ENCODE measurements at regions not wholly inside any gene's neighbourhood (a gene's known extent, or its start where the extent isn't known, plus 50 kb on each side); places are given as distances from the start of the nearest gene placed in this dataset.

GRCh38 chr4:24245491-24245820 lies 338.9 kb downstream of the DHX15 start:
- CTCF ChIA-PET, result interaction anchor here (1.2 kb wide), 1 partner anchor 11 kb away, joined by 3 read pairs; no protein-coding TSS in a partner anchor
- POLR2A ChIA-PET, result no interaction called here
- DNase-seq (ENCODE audit: extremely low spot score), result no peak
- TF ChIP-seq, protein P1, sequence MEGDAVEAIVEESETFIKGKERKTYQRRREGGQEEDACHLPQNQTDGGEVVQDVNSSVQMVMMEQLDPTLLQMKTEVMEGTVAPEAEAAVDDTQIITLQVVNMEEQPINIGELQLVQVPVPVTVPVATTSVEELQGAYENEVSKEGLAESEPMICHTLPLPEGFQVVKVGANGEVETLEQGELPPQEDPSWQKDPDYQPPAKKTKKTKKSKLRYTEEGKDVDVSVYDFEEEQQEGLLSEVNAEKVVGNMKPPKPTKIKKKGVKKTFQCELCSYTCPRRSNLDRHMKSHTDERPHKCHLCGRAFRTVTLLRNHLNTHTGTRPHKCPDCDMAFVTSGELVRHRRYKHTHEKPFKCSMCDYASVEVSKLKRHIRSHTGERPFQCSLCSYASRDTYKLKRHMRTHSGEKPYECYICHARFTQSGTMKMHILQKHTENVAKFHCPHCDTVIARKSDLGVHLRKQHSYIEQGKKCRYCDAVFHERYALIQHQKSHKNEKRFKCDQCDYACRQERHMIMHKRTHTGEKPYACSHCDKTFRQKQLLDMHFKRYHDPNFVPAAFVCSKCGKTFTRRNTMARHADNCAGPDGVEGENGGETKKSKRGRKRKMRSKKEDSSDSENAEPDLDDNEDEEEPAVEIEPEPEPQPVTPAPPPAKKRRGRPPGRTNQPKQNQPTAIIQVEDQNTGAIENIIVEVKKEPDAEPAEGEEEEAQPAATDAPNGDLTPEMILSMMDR (IDR thresholded peaks at IDR 0.05; ENCODE audit: control extremely low read depth, extremely low read depth, low read depth, missing control alignments), result no peak

DNA sequence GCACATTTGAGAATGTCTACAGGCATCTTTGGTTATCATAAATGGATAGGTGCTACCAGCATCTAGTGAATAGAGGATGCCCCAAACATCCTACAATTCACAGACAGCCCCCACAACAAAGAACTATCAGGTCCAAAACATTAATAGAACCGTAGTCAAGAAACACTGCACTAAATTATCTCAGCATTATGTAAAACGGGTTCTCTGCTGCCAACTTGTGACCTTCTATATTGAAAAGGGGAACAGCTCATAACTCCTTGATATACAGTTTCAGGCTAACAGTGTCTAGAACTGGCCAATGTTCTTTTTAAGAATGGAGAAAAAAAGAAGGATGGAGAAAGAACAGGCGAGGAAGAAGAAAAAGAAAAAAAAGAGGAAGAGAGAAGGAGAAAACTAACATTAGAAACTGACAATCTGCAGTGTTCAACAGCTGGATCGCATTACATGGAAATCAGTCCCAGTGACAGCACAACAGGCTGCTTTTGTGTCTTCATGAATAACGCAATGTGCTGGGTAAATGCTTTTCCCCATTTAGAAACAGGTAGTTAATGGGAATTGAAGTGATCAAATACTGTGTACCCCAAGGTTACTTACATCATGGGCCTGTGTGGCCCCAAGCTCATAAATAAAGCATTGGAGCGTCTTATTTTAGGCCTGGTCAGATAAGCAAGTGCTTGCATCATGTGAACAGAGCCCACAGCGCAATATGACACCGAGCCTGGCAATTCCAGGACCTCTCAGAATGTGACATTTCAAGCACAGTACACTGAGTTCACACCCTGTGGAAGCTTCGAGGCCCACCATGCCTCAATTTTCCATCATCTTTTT lies 339.5 kb downstream of the DHX15 start:
- CTCF ChIA-PET, result interaction anchor here (1.2 kb wide), 1 partner anchor 10 kb away, joined by 3 read pairs; no protein-coding TSS in a partner anchor
- POLR2A ChIA-PET, result no interaction called here
- TF ChIP-seq, protein P1 (IDR thresholded peaks at IDR 0.05; ENCODE audit: control extremely low read depth, extremely low read depth, low read depth, missing control alignments), result no peak
- DNase-seq (ENCODE audit: extremely low spot score), result no peak

DNA sequence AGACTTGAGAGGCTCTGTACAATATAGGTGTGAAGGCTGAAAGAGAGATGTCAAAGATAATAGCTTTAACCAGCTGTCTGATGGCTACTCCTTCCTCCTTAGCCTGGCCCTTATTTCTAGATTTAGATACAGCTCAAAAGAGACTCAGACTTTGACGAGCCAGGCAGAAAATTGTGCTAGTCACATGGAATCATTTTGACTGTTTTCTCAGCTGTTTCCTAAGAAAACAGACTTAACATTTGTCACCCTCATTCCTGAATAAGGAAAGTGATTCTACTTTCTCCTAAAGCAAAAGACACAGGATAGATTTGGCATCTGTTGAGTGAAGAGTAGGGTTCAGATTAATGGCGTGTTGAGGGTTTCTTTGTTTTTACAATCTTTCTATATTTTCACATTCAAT lies 340.7 kb downstream of the DHX15 start:
- DNase-seq (ENCODE audit: extremely low spot score), result no peak
- ChIA-PET POLR2A (no interaction called here), CTCF (no interaction called here)
- TF ChIP-seq, protein P1 (IDR thresholded peaks at IDR 0.05; ENCODE audit: control extremely low read depth, extremely low read depth, low read depth, missing control alignments), result no peak

DNA sequence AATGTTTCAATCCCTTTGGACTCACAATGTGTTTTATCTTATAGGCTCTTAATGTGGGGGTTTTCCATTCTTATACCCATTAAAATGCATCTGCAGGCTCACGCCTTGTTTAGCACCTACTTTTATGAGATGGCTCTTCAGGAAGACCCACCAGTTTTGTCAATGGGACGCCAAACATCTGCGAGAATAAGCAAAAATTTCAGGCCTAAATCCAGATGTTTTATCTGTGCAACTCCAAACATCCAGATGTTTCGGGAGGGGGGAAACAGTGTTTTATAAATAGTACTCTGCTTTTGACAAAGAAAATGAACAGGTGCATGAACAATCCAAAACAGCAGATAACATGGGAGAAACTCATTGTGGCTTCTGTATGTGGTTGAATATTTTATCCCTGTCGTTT lies 342.8 kb downstream of the DHX15 start:
- POLR2A ChIA-PET, result no interaction called here
- CTCF ChIA-PET, result no interaction called here
- DNase-seq (ENCODE audit: extremely low spot score), result no peak
- TF ChIP-seq, protein P1 (IDR thresholded peaks at IDR 0.05; ENCODE audit: control extremely low read depth, extremely low read depth, low read depth, missing control alignments), result no peak

GRCh38 chr4:24240655-24241054 lies 343.7 kb downstream of the DHX15 start:
- TF ChIP-seq, protein P1 (IDR thresholded peaks at IDR 0.05; ENCODE audit: control extremely low read depth, extremely low read depth, low read depth, missing control alignments), result no peak
- DNase-seq (ENCODE audit: extremely low spot score), result no peak
- CTCF ChIA-PET, result no interaction called here
- POLR2A ChIA-PET, result no interaction called here

- DNase-seq (ENCODE audit: extremely low spot score), result no peak
- POLR2A ChIA-PET, result no interaction called here
- TF ChIP-seq, protein P1 (IDR thresholded peaks at IDR 0.05; ENCODE audit: control extremely low read depth, extremely low read depth, low read depth, missing control alignments), result no peak
- CTCF ChIA-PET, result interaction anchor here (1.1 to 1.5 kb wide), 2 partner anchors 10 to 31 kb away, joined by 3 to 4 read pairs; no protein-coding TSS in a partner anchor
Measured at GRCh38 chr4:24237709-24238108, 346.6 kb downstream of the DHX15 start.
